ENCODE measurements at regions not wholly inside any gene's neighbourhood (a gene's known extent, or its start where the extent isn't known, plus 50 kb on each side); places are given as distances from the start of the nearest gene placed in this dataset.

GRCh38 chr1:5594056-5594956 is 397.9 kb downstream of the NPHP4 start:
- TF ChIP-seq, protein P1, sequence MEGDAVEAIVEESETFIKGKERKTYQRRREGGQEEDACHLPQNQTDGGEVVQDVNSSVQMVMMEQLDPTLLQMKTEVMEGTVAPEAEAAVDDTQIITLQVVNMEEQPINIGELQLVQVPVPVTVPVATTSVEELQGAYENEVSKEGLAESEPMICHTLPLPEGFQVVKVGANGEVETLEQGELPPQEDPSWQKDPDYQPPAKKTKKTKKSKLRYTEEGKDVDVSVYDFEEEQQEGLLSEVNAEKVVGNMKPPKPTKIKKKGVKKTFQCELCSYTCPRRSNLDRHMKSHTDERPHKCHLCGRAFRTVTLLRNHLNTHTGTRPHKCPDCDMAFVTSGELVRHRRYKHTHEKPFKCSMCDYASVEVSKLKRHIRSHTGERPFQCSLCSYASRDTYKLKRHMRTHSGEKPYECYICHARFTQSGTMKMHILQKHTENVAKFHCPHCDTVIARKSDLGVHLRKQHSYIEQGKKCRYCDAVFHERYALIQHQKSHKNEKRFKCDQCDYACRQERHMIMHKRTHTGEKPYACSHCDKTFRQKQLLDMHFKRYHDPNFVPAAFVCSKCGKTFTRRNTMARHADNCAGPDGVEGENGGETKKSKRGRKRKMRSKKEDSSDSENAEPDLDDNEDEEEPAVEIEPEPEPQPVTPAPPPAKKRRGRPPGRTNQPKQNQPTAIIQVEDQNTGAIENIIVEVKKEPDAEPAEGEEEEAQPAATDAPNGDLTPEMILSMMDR (IDR thresholded peaks at IDR 0.05), result no peak
- no peak for TF ChIP-seq POLR2A (IDR thresholded peaks at IDR 0.05)

Data from lower leg skin (tissue), 3 donors.